Breast epithelium (tissue), 3 donors: ENCODE measurements at regions not wholly inside any gene's neighbourhood (a gene's known extent, or its start where the extent isn't known, plus 50 kb on each side); places are given as distances from the start of the nearest gene placed in this dataset.

ENCODE experiments used
- POLR2A ChIP-seq: fragments of 450-650 bp; IDR thresholded peaks from one replicate; pipeline ENCODE4 v1.6.1; 2016; ENCODE audit warnings: antibody characterized with exemption, mild to moderate bottlenecking, moderate library complexity
- TF ChIP-seq, protein P1 (sequence below), 3 donors: fragments of 450-650 bp; IDR thresholded peaks; one replicate each; pipeline ENCODE4 v1.5.1; 2016 to 2017; ENCODE audit warnings: antibody characterized with exemption in 3 of 3, mild to moderate bottlenecking in 3 of 3, moderate library complexity in 3 of 3

DNA sequence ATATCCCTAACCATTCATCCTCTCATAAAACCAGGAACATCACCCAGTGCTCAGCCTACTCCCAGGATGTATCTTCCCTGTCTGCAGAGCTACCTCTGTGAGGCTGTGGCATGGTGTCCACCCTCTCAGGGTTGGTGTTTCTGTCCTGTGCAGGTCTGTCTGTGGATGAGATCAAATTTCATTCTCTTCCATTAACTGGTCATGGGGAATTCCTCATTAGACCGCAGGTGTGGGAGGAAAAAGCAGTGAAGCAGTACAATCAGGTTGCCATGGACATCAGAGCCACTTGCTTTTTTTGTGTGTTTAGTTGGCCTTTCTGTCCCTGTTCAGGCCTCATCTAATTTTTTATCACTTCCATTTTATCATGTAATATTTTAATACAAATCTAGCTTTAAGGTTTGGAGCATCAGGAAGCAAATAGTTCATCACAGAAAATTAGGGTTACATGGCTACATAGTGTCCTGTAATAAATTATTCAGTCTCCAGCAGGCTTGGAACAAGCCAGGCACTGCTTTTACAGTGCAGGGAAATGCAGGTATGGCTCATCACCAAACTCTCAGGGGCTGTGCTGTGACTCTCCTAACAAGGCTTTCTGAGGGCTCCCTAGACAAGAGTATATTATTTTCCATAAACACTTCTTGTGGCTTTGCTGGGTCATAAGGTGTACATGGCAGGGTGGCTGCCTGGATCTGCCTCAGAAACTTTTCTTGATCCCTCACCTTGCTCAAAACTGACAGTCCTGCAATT lies 594.9 kb upstream of the IGFBP3 start:
- TF ChIP-seq, protein P1, sequence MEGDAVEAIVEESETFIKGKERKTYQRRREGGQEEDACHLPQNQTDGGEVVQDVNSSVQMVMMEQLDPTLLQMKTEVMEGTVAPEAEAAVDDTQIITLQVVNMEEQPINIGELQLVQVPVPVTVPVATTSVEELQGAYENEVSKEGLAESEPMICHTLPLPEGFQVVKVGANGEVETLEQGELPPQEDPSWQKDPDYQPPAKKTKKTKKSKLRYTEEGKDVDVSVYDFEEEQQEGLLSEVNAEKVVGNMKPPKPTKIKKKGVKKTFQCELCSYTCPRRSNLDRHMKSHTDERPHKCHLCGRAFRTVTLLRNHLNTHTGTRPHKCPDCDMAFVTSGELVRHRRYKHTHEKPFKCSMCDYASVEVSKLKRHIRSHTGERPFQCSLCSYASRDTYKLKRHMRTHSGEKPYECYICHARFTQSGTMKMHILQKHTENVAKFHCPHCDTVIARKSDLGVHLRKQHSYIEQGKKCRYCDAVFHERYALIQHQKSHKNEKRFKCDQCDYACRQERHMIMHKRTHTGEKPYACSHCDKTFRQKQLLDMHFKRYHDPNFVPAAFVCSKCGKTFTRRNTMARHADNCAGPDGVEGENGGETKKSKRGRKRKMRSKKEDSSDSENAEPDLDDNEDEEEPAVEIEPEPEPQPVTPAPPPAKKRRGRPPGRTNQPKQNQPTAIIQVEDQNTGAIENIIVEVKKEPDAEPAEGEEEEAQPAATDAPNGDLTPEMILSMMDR (IDR thresholded peaks at IDR 0.05) = no peak
- no peak for TF ChIP-seq POLR2A
